ENCODE measurements at regions not wholly inside any gene's neighbourhood (a gene's known extent, or its start where the extent isn't known, plus 50 kb on each side); places are given as distances from the start of the nearest gene placed in this dataset.

GRCh38 chr7:64099656-64100531, 54.7 kb downstream of the ZNF727 start:
- H3K9me3 Mint-ChIP-seq, result peaks cover 41% of the 10 kb centered on the region
- Histone ChIP-seq H4K20me1 (ENCODE audit: low read depth) (no peaks in the 10 kb centered on the region), H3K4me3 (no peak overlapping the region), H3K36me3 (no peaks in the 10 kb centered on the region), H3K9me3 (ENCODE audit: low read depth) (peaks cover 12% of the 10 kb centered on the region), H3K9ac (no peak overlapping the region), H3K4me2 (no peak overlapping the region), H3K4me1 (no peaks in the 10 kb centered on the region), H3K27me3 (no peaks in the 10 kb centered on the region), H3K79me2 (ENCODE audit: low read depth) (no peaks in the 10 kb centered on the region), H3F3A (ENCODE audit: low read depth) (no peaks in the 10 kb centered on the region), H2AFZ (replicated peaks) (no peak overlapping the region), H3K27ac (no peak overlapping the region)
- H3K27me3 Mint-ChIP-seq (ENCODE audit: insufficient read depth, low read depth), result peaks cover 2% of the 10 kb centered on the region
- no peak for TF ChIP-seq CTCF (IDR thresholded peaks at IDR 0.05)
- TF ChIP-seq EZH2phosphoT487 (IDR thresholded peaks at IDR 0.05), result no peak
- no peak for TF ChIP-seq EZH2 (IDR thresholded peaks at IDR 0.05)
- H3K4me1 Mint-ChIP-seq, result no peaks in the 10 kb centered on the region
- no peak overlapping the region for H3K4me3 Mint-ChIP-seq
- H3K36me3 Mint-ChIP-seq, result no peaks in the 10 kb centered on the region
- H3K27ac Mint-ChIP-seq, result no peak overlapping the region
- no peak for DNase-seq (ENCODE audit: low spot score)

GRCh38 chr7:64101126-64101942, 56.1 kb downstream of the ZNF727 start:
- Histone ChIP-seq H3F3A (ENCODE audit: low read depth) (no peaks in the 10 kb centered on the region), H3K36me3 (no peaks in the 10 kb centered on the region), H3K27ac (no peak overlapping the region), H3K9ac (no peak overlapping the region), H3K79me2 (ENCODE audit: low read depth) (no peaks in the 10 kb centered on the region), H3K27me3 (no peaks in the 10 kb centered on the region), H3K4me3 (no peak overlapping the region), H3K4me2 (no peak overlapping the region), H4K20me1 (ENCODE audit: low read depth) (no peaks in the 10 kb centered on the region), H3K4me1 (no peaks in the 10 kb centered on the region), H2AFZ (replicated peaks) (no peak overlapping the region), H3K9me3 (ENCODE audit: low read depth) (peaks cover 7% of the 10 kb centered on the region)
- Mint-ChIP-seq H3K4me1 (no peaks in the 10 kb centered on the region), H3K9me3 (peaks cover 33% of the 10 kb centered on the region), H3K27ac (no peak overlapping the region), H3K36me3 (no peaks in the 10 kb centered on the region), H3K27me3 (ENCODE audit: insufficient read depth, low read depth) (peaks cover 3% of the 10 kb centered on the region), H3K4me3 (no peak overlapping the region)
- TF ChIP-seq CTCF (IDR thresholded peaks at IDR 0.05) (no peak), EZH2phosphoT487 (IDR thresholded peaks at IDR 0.05) (no peak), EZH2 (IDR thresholded peaks at IDR 0.05) (no peak)
- no peak for DNase-seq (ENCODE audit: low spot score)

GRCh38 chr7:64101943-64102655, 56.9 kb downstream of the ZNF727 start:
- Histone ChIP-seq H4K20me1 (ENCODE audit: low read depth) (no peaks in the 10 kb centered on the region), H3F3A (ENCODE audit: low read depth) (no peaks in the 10 kb centered on the region), H3K27me3 (no peaks in the 10 kb centered on the region), H3K4me2 (no peak overlapping the region), H3K9me3 (ENCODE audit: low read depth) (peaks cover 7% of the 10 kb centered on the region), H3K4me3 (no peak overlapping the region), H3K9ac (no peak overlapping the region), H3K36me3 (no peaks in the 10 kb centered on the region), H3K79me2 (ENCODE audit: low read depth) (no peaks in the 10 kb centered on the region), H2AFZ (replicated peaks) (no peak overlapping the region), H3K27ac (no peak overlapping the region), H3K4me1 (no peaks in the 10 kb centered on the region)
- peaks cover 29% of the 10 kb centered on the region for H3K9me3 Mint-ChIP-seq
- H3K4me3 Mint-ChIP-seq, result no peak overlapping the region
- H3K27me3 Mint-ChIP-seq (ENCODE audit: insufficient read depth, low read depth), result peaks cover 3% of the 10 kb centered on the region
- TF ChIP-seq EZH2 (IDR thresholded peaks at IDR 0.05) (no peak), EZH2phosphoT487 (IDR thresholded peaks at IDR 0.05) (no peak), CTCF (IDR thresholded peaks at IDR 0.05) (no peak)
- H3K4me1 Mint-ChIP-seq, result no peaks in the 10 kb centered on the region
- H3K27ac Mint-ChIP-seq, result no peak overlapping the region
- DNase-seq (ENCODE audit: low spot score), result no peak
- H3K36me3 Mint-ChIP-seq, result no peaks in the 10 kb centered on the region

All from neural progenitor cell (in vitro differentiated cells).